Ascending aorta (tissue), 2 donors: ENCODE measurements at regions not wholly inside any gene's neighbourhood (a gene's known extent, or its start where the extent isn't known, plus 50 kb on each side); places are given as distances from the start of the nearest gene placed in this dataset.

Experiments used
- DNase-seq, 2 donors: peaks; one replicate each; pipeline ENCODE4 v3.0.0-alpha.2; 2019; ENCODE audit warnings: low spot score in 2 of 2
- H3K27ac ChIP-seq, 2 donors: fragments of 200-600 bp; sonication (generic); one replicate each; pipeline ENCODE4 v1.5.1; 2016 to 2017; ENCODE audit warnings: mild to moderate bottlenecking in 1 of 2
- H3K27me3 ChIP-seq: fragments of 200-600 bp; sonication (generic); one replicate; pipeline ENCODE4 v1.5.1; 2017
- H3K36me3 ChIP-seq, 2 donors: fragments of 200-600 bp; sonication (generic); one replicate each; pipeline ENCODE4 v1.5.1; 2016
- H3K4me1 ChIP-seq, 2 donors: fragments of 200-600 bp; sonication (generic); one replicate each; pipeline ENCODE4 v1.5.1; 2016 to 2017; ENCODE audit warnings: mild to moderate bottlenecking in 1 of 2
- H3K4me3 ChIP-seq, 2 donors: fragments of 200-600 bp; sonication (generic); one replicate each; pipeline ENCODE4 v1.5.1; 2016 to 2017; ENCODE audit warnings: mild to moderate bottlenecking in 1 of 2
- H3K9me3 ChIP-seq, 2 donors: fragments of 200-600 bp; sonication (generic); one replicate each; pipeline ENCODE4 v1.5.1; 2016
- CTCF ChIP-seq, 3 experiments: fragments of 200-600 bp in 2 of 3; fragments of 450-650 bp in 1 of 3; sonication (generic) in 2 of 3; IDR thresholded peaks; one replicate each; pipeline ENCODE4 v1.5.1; 2016 to 2019; ENCODE audit warnings: antibody characterized with exemption in 3 of 3, mild to moderate bottlenecking in 1 of 3, moderate library complexity in 1 of 3
- intact Hi-C: fragments of 100-400 bp; cut with DNase I; formaldehyde crosslinking; loops from one replicate; pipeline ENCODE4 v1.15.1; 2023

- no peak for TF ChIP-seq CTCF (IDR thresholded peaks at IDR 0.05)
- Histone ChIP-seq H3K4me1 (no peaks in the 10 kb centered on the region), H3K36me3 (no peaks in the 10 kb centered on the region), H3K27ac (no peak overlapping the region), H3K27me3 (no peaks in the 10 kb centered on the region), H3K9me3 (no peaks in the 10 kb centered on the region), H3K4me3 (no peak overlapping the region)
- no peak for DNase-seq
- intact Hi-C loops = no loop called here
Observed at GRCh38 chr10:128940081-128940480, 527.0 kb upstream of the MGMT start.

- DNase-seq = no peak
- Histone ChIP-seq H3K9me3 (no peaks in the 10 kb centered on the region), H3K4me3 (no peak overlapping the region), H3K4me1 (no peaks in the 10 kb centered on the region), H3K27me3 (no peaks in the 10 kb centered on the region), H3K36me3 (no peaks in the 10 kb centered on the region), H3K27ac (no peak overlapping the region)
- TF ChIP-seq CTCF (IDR thresholded peaks at IDR 0.05) = no peak
- intact Hi-C loops = no loop called here
Observed at GRCh38 chr10:128943111-128943510, 523.9 kb upstream of the MGMT start.

- Histone ChIP-seq H3K36me3 (no peaks in the 10 kb centered on the region), H3K4me3 (no peak overlapping the region), H3K4me1 (no peaks in the 10 kb centered on the region), H3K27me3 (no peaks in the 10 kb centered on the region), H3K9me3 (no peaks in the 10 kb centered on the region), H3K27ac (no peak overlapping the region)
- DNase-seq = no peak
- intact Hi-C loops = no loop called here
- no peak for TF ChIP-seq CTCF (IDR thresholded peaks at IDR 0.05)
Observed at GRCh38 chr10:128945398-128945797, 521.6 kb upstream of the MGMT start.

- no peak for TF ChIP-seq CTCF (IDR thresholded peaks at IDR 0.05)
- intact Hi-C loops = no loop called here
- Histone ChIP-seq H3K27ac (no peak overlapping the region), H3K27me3 (no peaks in the 10 kb centered on the region), H3K9me3 (no peaks in the 10 kb centered on the region), H3K4me1 (no peaks in the 10 kb centered on the region), H3K4me3 (no peak overlapping the region), H3K36me3 (no peaks in the 10 kb centered on the region)
- no peak for DNase-seq
Observed at GRCh38 chr10:128950159-128950915, 516.7 kb upstream of the MGMT start.

- no peak for TF ChIP-seq CTCF (IDR thresholded peaks at IDR 0.05)
- no peaks in the 10 kb centered on the region for H3K27me3 ChIP-seq
- H3K36me3 ChIP-seq = no peaks in the 10 kb centered on the region
- intact Hi-C loops = no loop called here
- no peak for DNase-seq
- H3K4me1 ChIP-seq = no peaks in the 10 kb centered on the region
- H3K9me3 ChIP-seq = no peaks in the 10 kb centered on the region
- no peak overlapping the region for H3K27ac ChIP-seq
- no peak overlapping the region for H3K4me3 ChIP-seq
Observed at GRCh38 chr10:128950916-128951275, 516.1 kb upstream of the MGMT start.

GRCh38 chr10:128952856-128953255, 514.2 kb upstream of the MGMT start:
- intact Hi-C loops = no loop called here
- TF ChIP-seq CTCF (IDR thresholded peaks at IDR 0.05) = no peak
- H3K4me3 ChIP-seq = no peak overlapping the region
- H3K9me3 ChIP-seq = no peaks in the 10 kb centered on the region
- H3K36me3 ChIP-seq = no peaks in the 10 kb centered on the region
- no peaks in the 10 kb centered on the region for H3K4me1 ChIP-seq
- H3K27me3 ChIP-seq = no peaks in the 10 kb centered on the region
- DNase-seq = no peak
- H3K27ac ChIP-seq = no peak overlapping the region
